Activated T-helper 1 cell treated with anti-CD3 and anti-CD28 coated beads, Interleukin-12 subunit alpha, Interleukin-12 subunit beta, Interleukin-2, Interleukin-4 antibody, amounts not matched to agents 30 ng/mL and 10 ng/mL and 1 ng/mL, durations not matched to agents 14 hours and 24 hours and 36 hours (primary cell): ENCODE measurements at regions not wholly inside any gene's neighbourhood (a gene's known extent, or its start where the extent isn't known, plus 50 kb on each side); places are given as distances from the start of the nearest gene placed in this dataset.
"Not testable (repeated sequence)": the region's sequence is repeated elsewhere in the genome, so short reads cannot be mapped to it uniquely, and the experiment has no call there.

Source experiments
- DNase-seq: peaks from one replicate; pipeline ENCODE4 v3.0.0; 2021; ENCODE audit warnings: low spot score
- H3K27ac Mint-ChIP-seq: one replicate; pipeline ENCODE4 v1.8.0; 2021; ENCODE audit warnings: mild to moderate bottlenecking, mixed read lengths
- H3K27me3 Mint-ChIP-seq: one replicate; pipeline ENCODE4 v1.8.0; 2022; ENCODE audit warnings: mild to moderate bottlenecking, moderate library complexity, mixed read lengths; ENCODE audit not compliant: insufficient read depth
- H3K36me3 Mint-ChIP-seq: one replicate; pipeline ENCODE4 v1.8.0; 2021; ENCODE audit warnings: low read depth, mixed read lengths
- H3K4me1 Mint-ChIP-seq: one replicate; pipeline ENCODE4 v1.8.0; 2021; ENCODE audit warnings: low read depth, mixed read lengths
- H3K4me3 Mint-ChIP-seq: one replicate; pipeline ENCODE4 v1.8.0; 2021; ENCODE audit warnings: mild to moderate bottlenecking, moderate library complexity, mixed read lengths
- H3K9me3 Mint-ChIP-seq: one replicate; pipeline ENCODE4 v1.8.0; 2021; ENCODE audit warnings: mixed read lengths
- intact Hi-C: fragments of 100-400 bp; cut with micrococcal nuclease; formaldehyde crosslinking; loops from one replicate; pipeline ENCODE4 v1.15.1; 2024

DNA sequence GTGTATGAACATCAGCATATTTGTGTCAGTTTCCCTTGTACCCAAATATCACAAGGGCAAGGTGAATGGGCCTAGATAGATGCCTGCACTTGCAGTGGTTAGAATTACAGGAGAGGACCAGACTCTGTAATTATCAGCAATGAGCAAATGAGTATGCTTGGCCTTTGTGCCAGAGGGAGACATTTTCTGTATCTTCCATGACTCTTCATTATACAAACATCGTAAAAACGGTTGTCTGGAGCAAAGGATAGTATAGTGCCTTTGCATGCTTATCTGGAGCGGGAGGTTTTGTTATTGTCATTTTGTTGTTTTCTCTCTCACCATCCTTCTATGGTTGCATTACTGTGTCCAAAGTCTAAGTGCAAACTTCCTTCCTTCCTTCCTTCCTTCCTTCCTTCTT is 1568.5 kb upstream of the NUDT12 start:
- Mint-ChIP-seq H3K27me3 (no peaks in the 10 kb centered on the region), H3K9me3 (peaks cover 7% of the 10 kb centered on the region), H3K27ac (no peak overlapping the region), H3K4me1 (no peaks in the 10 kb centered on the region), H3K4me3 (no peak overlapping the region), H3K36me3 (no peaks in the 10 kb centered on the region)
- intact Hi-C loops: no loop called here
- no peak for DNase-seq

- H3K4me1 Mint-ChIP-seq: no peaks in the 10 kb centered on the region
- no peak for DNase-seq
- H3K9me3 Mint-ChIP-seq: peaks cover 4% of the 10 kb centered on the region
- no peaks in the 10 kb centered on the region for H3K36me3 Mint-ChIP-seq
- H3K4me3 Mint-ChIP-seq: no peak overlapping the region
- no peaks in the 10 kb centered on the region for H3K27me3 Mint-ChIP-seq
- intact Hi-C loops: no loop called here
- H3K27ac Mint-ChIP-seq: no peak overlapping the region
Observed at GRCh38 chr5:105101577-105101976, 1539.0 kb upstream of the NUDT12 start.

DNA sequence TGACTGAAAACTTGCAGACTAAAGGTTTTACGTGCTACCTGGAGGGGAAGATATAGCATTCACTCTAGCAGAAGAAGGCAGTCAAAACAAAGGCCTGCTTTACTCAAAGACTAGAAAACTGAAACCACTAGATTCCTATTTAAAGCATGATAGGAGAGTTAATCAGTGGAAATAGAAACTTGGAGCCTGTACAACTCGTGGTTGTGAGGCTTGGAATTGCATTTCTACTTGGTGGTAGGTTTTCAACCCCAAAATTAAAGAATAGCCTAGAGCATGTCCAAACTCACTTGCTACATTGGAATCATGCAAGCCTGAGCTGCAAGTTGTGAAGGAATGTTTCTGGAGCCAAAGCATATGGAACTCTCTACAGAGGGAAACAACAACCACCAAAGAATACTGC is 1526.4 kb upstream of the NUDT12 start:
- Mint-ChIP-seq H3K27me3 (no peaks in the 10 kb centered on the region), H3K9me3 (peaks cover 29% of the 10 kb centered on the region), H3K4me1 (no peaks in the 10 kb centered on the region), H3K4me3 (no peak overlapping the region), H3K36me3 (no peaks in the 10 kb centered on the region), H3K27ac (no peak overlapping the region)
- intact Hi-C loops: no loop called here
- no peak for DNase-seq

DNA sequence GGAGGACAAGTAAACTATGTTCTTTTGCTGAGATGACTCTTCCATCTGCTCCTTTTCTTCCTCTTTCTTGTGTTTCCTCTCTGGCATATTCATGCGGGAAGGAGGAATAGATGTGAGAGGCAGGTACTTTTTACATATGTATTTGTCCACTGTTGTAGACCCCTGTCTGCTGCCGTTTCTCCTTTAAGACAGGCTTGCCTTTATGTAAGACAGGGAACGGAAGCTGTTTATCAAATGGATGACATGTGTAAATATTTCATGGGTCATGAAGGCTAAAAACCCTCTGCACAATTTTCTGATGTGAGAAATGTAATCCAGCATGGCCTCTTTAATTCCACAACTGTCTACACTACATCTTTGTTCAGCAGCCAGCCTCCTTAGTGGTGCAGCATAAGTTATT is 1525.5 kb upstream of the NUDT12 start:
- H3K4me3 Mint-ChIP-seq: no peak overlapping the region
- no peaks in the 10 kb centered on the region for H3K4me1 Mint-ChIP-seq
- intact Hi-C loops: no loop called here
- DNase-seq: no peak
- H3K27me3 Mint-ChIP-seq: no peaks in the 10 kb centered on the region
- H3K9me3 Mint-ChIP-seq: peaks cover 20% of the 10 kb centered on the region
- no peaks in the 10 kb centered on the region for H3K36me3 Mint-ChIP-seq
- no peak overlapping the region for H3K27ac Mint-ChIP-seq

DNA sequence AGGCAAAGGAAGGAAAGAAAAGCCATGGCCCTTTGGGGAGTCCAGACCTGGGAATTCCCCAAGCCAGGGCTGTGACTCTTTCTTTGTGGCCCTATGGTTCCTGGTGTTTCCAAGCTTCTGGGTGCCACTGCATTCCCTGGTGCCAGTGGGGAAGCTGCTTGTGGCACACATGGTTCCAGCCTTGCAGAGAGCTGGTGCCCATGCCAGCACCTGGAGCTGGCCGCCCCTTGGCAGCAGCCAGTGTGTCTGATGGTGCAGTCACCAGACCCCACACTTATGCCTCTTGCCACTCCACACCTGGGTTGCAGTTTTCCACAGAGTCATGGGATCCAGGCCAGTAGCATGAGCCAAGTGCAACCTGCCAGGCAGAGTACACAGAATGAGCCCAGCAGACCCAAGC is 1495.3 kb upstream of the NUDT12 start:
- no peak overlapping the region for H3K4me3 Mint-ChIP-seq
- no peaks in the 10 kb centered on the region for H3K36me3 Mint-ChIP-seq
- H3K9me3 Mint-ChIP-seq: peaks cover 8% of the 10 kb centered on the region
- no peaks in the 10 kb centered on the region for H3K4me1 Mint-ChIP-seq
- no peak for DNase-seq
- H3K27ac Mint-ChIP-seq: no peak overlapping the region
- no peaks in the 10 kb centered on the region for H3K27me3 Mint-ChIP-seq
- intact Hi-C loops: no loop called here

GRCh38 chr5:105057001-105057436 is 1494.4 kb upstream of the NUDT12 start:
- H3K27me3 Mint-ChIP-seq: no peaks in the 10 kb centered on the region
- no peak overlapping the region for H3K4me3 Mint-ChIP-seq
- no peak for DNase-seq
- no peaks in the 10 kb centered on the region for H3K36me3 Mint-ChIP-seq
- H3K9me3 Mint-ChIP-seq: peaks cover 8% of the 10 kb centered on the region
- intact Hi-C loops: no loop called here
- no peak overlapping the region for H3K27ac Mint-ChIP-seq
- no peaks in the 10 kb centered on the region for H3K4me1 Mint-ChIP-seq

DNA sequence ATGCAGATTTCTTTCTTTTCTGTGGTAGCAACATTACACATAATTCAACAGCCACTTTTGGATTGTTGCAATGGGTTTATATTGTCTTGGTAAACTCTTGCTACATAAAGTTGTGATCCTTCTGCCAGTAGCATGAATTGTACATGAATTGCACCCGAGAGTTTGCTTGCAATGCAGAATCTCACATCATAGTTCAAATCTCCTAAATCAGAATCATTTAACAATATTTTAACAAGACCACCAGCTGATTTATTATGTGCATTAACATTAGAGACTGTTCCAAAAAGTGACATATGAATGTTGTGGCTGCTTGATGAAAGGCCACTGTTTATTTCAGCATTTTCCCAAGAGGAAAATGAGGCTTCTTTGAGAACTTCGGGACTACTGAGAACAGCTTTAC is 1491.8 kb upstream of the NUDT12 start:
- no peak overlapping the region for H3K4me3 Mint-ChIP-seq
- no peaks in the 10 kb centered on the region for H3K27me3 Mint-ChIP-seq
- no peaks in the 10 kb centered on the region for H3K36me3 Mint-ChIP-seq
- no peak overlapping the region for H3K27ac Mint-ChIP-seq
- no peak for DNase-seq
- H3K4me1 Mint-ChIP-seq: no peaks in the 10 kb centered on the region
- intact Hi-C loops: no loop called here
- peaks cover 18% of the 10 kb centered on the region for H3K9me3 Mint-ChIP-seq

GRCh38 chr5:105042623-105043022 is 1480.0 kb upstream of the NUDT12 start:
- Mint-ChIP-seq H3K9me3 (peaks cover 5% of the 10 kb centered on the region), H3K27me3 (no peaks in the 10 kb centered on the region), H3K36me3 (no peaks in the 10 kb centered on the region), H3K4me1 (no peaks in the 10 kb centered on the region), H3K4me3 (no peak overlapping the region), H3K27ac (no peak overlapping the region)
- intact Hi-C loops: no loop called here
- DNase-seq: no peak

DNA sequence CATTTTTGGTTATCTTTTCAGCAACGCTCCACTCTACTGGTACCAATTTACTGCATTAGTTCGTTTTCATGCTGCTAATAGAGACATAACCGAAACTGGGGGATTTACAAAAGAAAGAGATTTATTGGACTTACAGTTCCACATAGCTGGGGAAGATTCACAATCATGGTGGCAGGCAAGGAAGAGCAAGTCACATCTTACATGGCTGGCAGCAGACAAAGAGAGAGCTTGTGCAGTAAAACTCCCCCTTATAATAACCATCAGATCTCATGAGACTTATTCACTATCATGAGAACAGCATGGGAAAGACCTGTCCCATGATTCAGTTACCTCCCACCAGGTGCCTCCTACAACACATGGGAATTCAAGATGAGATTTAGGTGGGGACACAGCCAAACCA is 1474.2 kb upstream of the NUDT12 start:
- DNase-seq, H3K27ac Mint-ChIP-seq, H3K4me1 Mint-ChIP-seq, H3K36me3 Mint-ChIP-seq, H3K4me3 Mint-ChIP-seq, H3K27me3 Mint-ChIP-seq, intact Hi-C loops: not testable (repeated sequence)
- H3K9me3 Mint-ChIP-seq: peaks cover 11% of the 10 kb centered on the region

- Mint-ChIP-seq H3K4me1 (no peaks in the 10 kb centered on the region), H3K27ac (no peak overlapping the region), H3K4me3 (no peak overlapping the region), H3K36me3 (no peaks in the 10 kb centered on the region), H3K9me3 (peaks cover 6% of the 10 kb centered on the region), H3K27me3 (no peaks in the 10 kb centered on the region)
- no peak for DNase-seq
- intact Hi-C loops: no loop called here
Observed at GRCh38 chr5:105034401-105034763, 1471.8 kb upstream of the NUDT12 start.

- H3K27ac Mint-ChIP-seq: no peak overlapping the region
- no peak overlapping the region for H3K4me3 Mint-ChIP-seq
- no peaks in the 10 kb centered on the region for H3K27me3 Mint-ChIP-seq
- intact Hi-C loops: no loop called here
- no peaks in the 10 kb centered on the region for H3K4me1 Mint-ChIP-seq
- H3K9me3 Mint-ChIP-seq: peaks cover 6% of the 10 kb centered on the region
- DNase-seq: no peak
- H3K36me3 Mint-ChIP-seq: no peaks in the 10 kb centered on the region
Observed at GRCh38 chr5:105033637-105034400, 1471.2 kb upstream of the NUDT12 start.

DNA sequence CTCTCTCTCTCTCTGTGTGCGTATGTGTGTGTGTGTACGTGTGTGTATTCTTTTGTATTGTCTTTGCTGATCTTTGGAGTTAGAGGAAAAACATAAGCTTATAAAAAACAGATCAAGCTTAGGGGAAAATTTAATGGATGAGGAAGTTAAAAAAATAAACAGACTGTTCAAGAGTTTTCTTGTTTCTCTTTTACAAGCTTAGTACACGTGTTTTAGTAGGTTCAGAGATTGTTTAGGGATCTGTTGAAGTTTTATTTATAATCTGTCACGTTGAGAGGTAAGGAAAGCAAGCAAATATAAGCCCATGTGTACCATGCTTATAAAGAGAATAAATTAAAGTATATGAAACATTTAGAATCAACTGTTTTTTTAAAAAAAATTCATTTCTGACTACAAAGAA is 1470.3 kb upstream of the NUDT12 start:
- no peaks in the 10 kb centered on the region for H3K36me3 Mint-ChIP-seq
- no peak overlapping the region for H3K27ac Mint-ChIP-seq
- H3K9me3 Mint-ChIP-seq: peaks cover 6% of the 10 kb centered on the region
- intact Hi-C loops: no loop called here
- no peaks in the 10 kb centered on the region for H3K27me3 Mint-ChIP-seq
- no peak for DNase-seq
- H3K4me3 Mint-ChIP-seq: no peak overlapping the region
- H3K4me1 Mint-ChIP-seq: no peaks in the 10 kb centered on the region

- peaks cover 7% of the 10 kb centered on the region for H3K9me3 Mint-ChIP-seq
- H3K4me1 Mint-ChIP-seq: no peaks in the 10 kb centered on the region
- intact Hi-C loops: no loop called here
- H3K27ac Mint-ChIP-seq: no peak overlapping the region
- DNase-seq: no peak
- no peaks in the 10 kb centered on the region for H3K27me3 Mint-ChIP-seq
- no peak overlapping the region for H3K4me3 Mint-ChIP-seq
- no peaks in the 10 kb centered on the region for H3K36me3 Mint-ChIP-seq
Observed at GRCh38 chr5:105030153-105030552, 1467.6 kb upstream of the NUDT12 start.

- no peaks in the 10 kb centered on the region for H3K36me3 Mint-ChIP-seq
- intact Hi-C loops: no loop called here
- no peaks in the 10 kb centered on the region for H3K27me3 Mint-ChIP-seq
- no peak overlapping the region for H3K4me3 Mint-ChIP-seq
- H3K9me3 Mint-ChIP-seq: peaks cover 9% of the 10 kb centered on the region
- DNase-seq: no peak
- no peaks in the 10 kb centered on the region for H3K4me1 Mint-ChIP-seq
- H3K27ac Mint-ChIP-seq: no peak overlapping the region
Observed at GRCh38 chr5:105015098-105015497, 1452.5 kb upstream of the NUDT12 start.
